ENCODE measurements at regions not wholly inside any gene's neighbourhood (a gene's known extent, or its start where the extent isn't known, plus 50 kb on each side); places are given as distances from the start of the nearest gene placed in this dataset.
"Not testable (repeated sequence)": the region's sequence is repeated elsewhere in the genome, so short reads cannot be mapped to it uniquely, and the experiment has no call there.

GRCh38 chr2:208711598-208711997, 305.0 kb downstream of the PTH2R start:
- Histone ChIP-seq H3K4me1 (no peaks in the 10 kb centered on the region), H3K27me3 (no peaks in the 10 kb centered on the region), H3K36me3 (no peaks in the 10 kb centered on the region), H3K9me3 (no peaks in the 10 kb centered on the region), H3K4me3 (no peak overlapping the region), H3K27ac (no peak overlapping the region)
- DNase-seq, result no peak
- TF ChIP-seq CTCF (IDR thresholded peaks at IDR 0.05) (no peak), POLR2A (IDR thresholded peaks at IDR 0.05) (no peak)

GRCh38 chr2:208713066-208713745, 306.6 kb downstream of the PTH2R start:
- DNase-seq, result no peak
- H3K27ac ChIP-seq, result no peak overlapping the region
- no peaks in the 10 kb centered on the region for H3K36me3 ChIP-seq
- no peak overlapping the region for H3K4me3 ChIP-seq
- H3K9me3 ChIP-seq, result no peaks in the 10 kb centered on the region
- no peaks in the 10 kb centered on the region for H3K4me1 ChIP-seq
- H3K27me3 ChIP-seq, result no peaks in the 10 kb centered on the region
- TF ChIP-seq CTCF (IDR thresholded peaks at IDR 0.05) (no peak), POLR2A (IDR thresholded peaks at IDR 0.05) (no peak)

- no peaks in the 10 kb centered on the region for H3K27me3 ChIP-seq
- no peak overlapping the region for H3K27ac ChIP-seq
- DNase-seq, result no peak
- TF ChIP-seq CTCF (IDR thresholded peaks at IDR 0.05) (no peak), POLR2A (IDR thresholded peaks at IDR 0.05) (no peak)
- no peaks in the 10 kb centered on the region for H3K36me3 ChIP-seq
- no peak overlapping the region for H3K4me3 ChIP-seq
- no peaks in the 10 kb centered on the region for H3K9me3 ChIP-seq
- H3K4me1 ChIP-seq, result no peaks in the 10 kb centered on the region
These were observed 312.2 kb downstream of the PTH2R start for GRCh38 chr2:208718828-208719227.

GRCh38 chr2:208722731-208723130, 316.1 kb downstream of the PTH2R start:
- TF ChIP-seq CTCF (IDR thresholded peaks at IDR 0.05) (no peak), POLR2A (IDR thresholded peaks at IDR 0.05) (no peak)
- no peaks in the 10 kb centered on the region for H3K4me1 ChIP-seq
- no peak for DNase-seq

GRCh38 chr2:208725280-208725679, 318.7 kb downstream of the PTH2R start:
- no peaks in the 10 kb centered on the region for H3K36me3 ChIP-seq
- no peak overlapping the region for H3K27ac ChIP-seq
- H3K9me3 ChIP-seq, result no peaks in the 10 kb centered on the region
- no peak overlapping the region for H3K4me3 ChIP-seq
- no peak for TF ChIP-seq POLR2A (IDR thresholded peaks at IDR 0.05)
- no peak for TF ChIP-seq CTCF (IDR thresholded peaks at IDR 0.05)
- DNase-seq, result no peak
- no peaks in the 10 kb centered on the region for H3K4me1 ChIP-seq
- H3K27me3 ChIP-seq, result no peaks in the 10 kb centered on the region

More at GRCh38 chr2:208722731-208723130, 316.1 kb downstream of the PTH2R start:
- no peak overlapping the region for H3K27ac ChIP-seq
- no peaks in the 10 kb centered on the region for H3K9me3 ChIP-seq
- H3K27me3 ChIP-seq, result no peaks in the 10 kb centered on the region
- H3K36me3 ChIP-seq, result no peaks in the 10 kb centered on the region
- no peak overlapping the region for H3K4me3 ChIP-seq

- Histone ChIP-seq H3K4me3 (no peak overlapping the region), H3K27ac (no peak overlapping the region), H3K9me3 (no peaks in the 10 kb centered on the region), H3K4me1 (no peaks in the 10 kb centered on the region), H3K27me3 (no peaks in the 10 kb centered on the region), H3K36me3 (no peaks in the 10 kb centered on the region)
- DNase-seq, result no peak
- TF ChIP-seq POLR2A (IDR thresholded peaks at IDR 0.05) (no peak), CTCF (IDR thresholded peaks at IDR 0.05) (no peak)
These were observed 319.6 kb downstream of the PTH2R start for GRCh38 chr2:208726242-208726641.

GRCh38 chr2:208751663-208752415, 345.2 kb downstream of the PTH2R start:
- DNase-seq, H3K27me3 ChIP-seq, H3K4me1 ChIP-seq, H3K27ac ChIP-seq, H3K4me3 ChIP-seq, H3K36me3 ChIP-seq, H3K9me3 ChIP-seq: not testable (repeated sequence)

All from Peyer's patch (tissue), 4 donors.